Stimulated activated CD4-positive, alpha-beta T cell treated with anti-CD3 and anti-CD28 coated beads, Interleukin-15, amount 100 ng/mL, for 48 hours (primary cell): ENCODE measurements at regions not wholly inside any gene's neighbourhood (a gene's known extent, or its start where the extent isn't known, plus 50 kb on each side); places are given as distances from the start of the nearest gene placed in this dataset.
"Not testable (repeated sequence)": the region's sequence is repeated elsewhere in the genome, so short reads cannot be mapped to it uniquely, and the experiment has no call there.

Experiments
- DNase-seq, 2 donors: peaks; one replicate each; pipeline ENCODE4 v3.0.0-alpha.2; 2020; ENCODE audit warnings: low read depth in 2 of 2

GRCh38 chr1:218494449-218494852 is 149.3 kb downstream of the TGFB2 start:
- DNase-seq: no peak

DNA sequence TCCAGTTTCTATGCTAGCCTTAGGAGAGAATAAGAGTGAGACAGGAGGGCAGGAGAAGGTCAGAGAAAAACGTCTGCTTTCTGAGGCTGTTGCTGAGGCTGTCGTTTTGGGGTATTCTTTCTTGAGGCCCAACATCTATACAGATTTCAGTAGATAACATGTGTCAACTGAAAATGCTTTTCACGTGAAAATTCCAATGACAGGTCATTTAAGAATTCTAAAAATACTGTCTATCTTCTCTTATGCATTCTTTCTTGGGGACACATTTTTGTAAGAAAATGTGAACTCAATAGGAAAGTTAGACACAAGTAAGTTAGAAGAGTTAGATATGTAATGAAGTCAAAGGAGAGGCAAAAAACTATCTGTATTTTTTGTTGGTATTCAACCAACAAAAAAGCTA is 150.8 kb downstream of the TGFB2 start:
- no peak for DNase-seq

DNA sequence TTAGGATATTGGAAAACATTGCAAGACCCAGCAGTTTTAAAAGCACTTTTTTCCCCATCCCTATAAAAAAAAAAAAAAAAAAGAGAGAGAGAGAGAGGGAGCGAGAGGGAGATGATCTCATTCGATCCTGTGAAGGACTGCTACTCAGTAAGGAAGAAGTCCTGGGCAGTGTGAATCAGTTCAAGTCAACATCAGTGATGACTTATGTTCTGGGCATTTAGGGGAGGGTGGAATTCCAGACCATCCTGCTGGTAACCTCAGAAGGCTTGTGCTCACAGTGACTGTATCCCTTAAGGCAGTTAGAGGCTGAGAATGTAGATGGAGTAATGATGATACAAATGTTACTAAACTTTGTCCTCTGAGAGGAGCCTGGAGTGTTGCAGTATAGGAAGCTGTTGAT is 151.4 kb downstream of the TGFB2 start:
- no peak for DNase-seq

DNA sequence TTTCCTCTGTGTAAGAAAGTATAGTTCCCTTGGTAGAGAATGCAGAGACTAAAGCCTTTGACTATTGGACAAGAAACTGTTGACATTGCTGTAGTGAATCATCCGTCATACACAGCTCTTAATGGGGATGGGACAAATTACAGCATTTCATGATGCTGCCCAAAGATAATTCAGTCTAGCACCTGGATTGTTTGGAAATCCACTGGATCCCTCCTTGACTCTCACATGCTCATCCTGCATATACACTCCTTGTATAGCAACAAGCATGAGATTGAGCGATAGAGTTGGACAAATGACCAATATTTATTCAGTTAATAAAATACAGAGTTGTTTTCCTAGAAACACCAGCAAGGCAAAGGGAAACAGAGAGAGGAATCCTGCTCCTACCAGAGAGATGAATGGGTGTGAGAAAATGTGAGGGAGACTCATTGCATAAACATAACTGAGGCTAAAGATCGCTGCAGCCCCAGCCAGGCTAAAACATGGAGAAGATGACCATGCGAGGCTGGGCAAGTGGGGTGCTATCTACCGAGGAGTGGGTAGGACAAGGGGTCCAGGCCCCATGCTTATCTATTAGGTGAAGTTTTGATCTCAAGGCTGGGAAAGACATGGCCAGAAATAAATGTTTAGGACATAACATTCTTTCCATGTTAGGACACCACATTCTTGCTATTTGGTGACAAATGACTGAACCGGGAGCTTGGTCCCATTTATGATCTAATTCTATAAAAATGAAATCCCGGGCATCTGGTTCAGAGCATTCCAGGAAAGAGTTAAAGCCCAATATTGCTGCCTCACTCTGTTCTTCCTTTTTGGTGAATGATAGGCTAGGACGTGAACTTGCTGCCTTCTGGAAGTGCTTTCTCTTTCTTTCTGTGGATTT is 153.2 kb downstream of the TGFB2 start:
- DNase-seq: no peak

DNA sequence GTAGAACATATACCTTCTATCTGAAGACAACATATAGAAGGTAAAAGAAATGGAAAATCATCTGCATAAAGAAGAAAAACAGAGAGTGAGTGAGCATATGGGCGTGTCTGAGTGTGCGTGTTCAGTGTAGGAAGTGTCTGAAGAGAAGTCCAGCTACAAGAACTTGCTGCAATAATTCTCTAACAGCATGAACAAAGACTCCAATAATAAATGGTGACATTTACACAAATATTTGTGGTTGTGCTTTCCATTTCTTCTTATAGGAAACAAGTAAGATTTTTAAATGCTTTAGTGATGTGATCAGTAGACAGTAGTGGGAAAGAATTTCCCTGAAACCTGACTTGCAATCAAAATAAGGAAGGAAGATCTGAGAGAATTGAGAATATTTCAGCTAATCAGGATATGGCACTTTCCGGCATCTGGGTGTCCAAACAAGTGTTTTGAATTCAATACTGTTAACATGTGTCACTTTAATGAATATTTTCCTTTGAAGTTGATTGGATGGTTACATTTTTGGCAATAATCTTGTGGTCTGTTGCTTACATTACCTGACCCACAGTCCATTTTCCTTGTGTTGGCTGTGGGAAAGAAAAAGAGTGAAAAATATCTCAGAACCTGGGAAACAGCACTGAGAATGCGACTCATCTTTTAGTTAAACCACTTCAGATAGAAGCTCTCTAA is 154.0 kb downstream of the TGFB2 start:
- no peak for DNase-seq

DNA sequence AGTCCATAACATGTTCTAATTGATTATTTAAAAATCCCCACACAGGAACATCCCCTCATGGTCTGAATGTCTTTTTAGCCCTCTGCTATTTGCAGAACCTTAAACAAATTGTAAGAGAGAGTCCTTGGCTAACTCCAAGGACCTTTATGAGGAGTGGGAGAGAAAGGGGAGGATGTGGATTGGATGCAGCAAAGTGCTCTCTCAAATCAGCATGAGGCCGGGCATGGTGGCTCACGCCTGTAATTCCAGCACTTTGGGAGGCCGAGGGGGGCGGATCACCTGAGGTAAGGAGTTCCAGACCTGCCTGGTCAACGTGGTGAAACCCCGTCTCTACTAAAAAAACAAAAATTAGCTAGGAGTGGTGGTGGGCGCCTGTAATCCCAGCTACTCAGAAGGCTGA is 154.8 kb downstream of the TGFB2 start:
- no peak for DNase-seq

DNA sequence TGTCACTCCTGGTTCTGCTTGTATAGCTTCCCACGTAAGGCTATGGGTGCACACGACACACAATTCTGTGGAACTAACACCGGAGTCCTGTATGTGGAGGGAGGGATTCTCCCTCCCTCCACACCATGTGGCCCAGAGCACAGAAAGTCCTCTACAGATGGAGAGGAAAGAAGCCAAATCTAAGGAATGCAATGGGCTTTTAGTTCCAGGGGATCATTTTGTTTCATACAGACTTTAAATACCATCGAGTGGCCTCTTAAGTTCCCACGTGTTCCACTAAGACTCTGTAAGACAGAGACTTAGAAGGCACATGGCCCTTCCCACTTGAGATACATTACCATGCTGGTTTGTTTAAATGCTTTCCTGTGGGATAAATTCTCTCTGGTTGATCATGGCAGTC is 156.0 kb downstream of the TGFB2 start:
- no peak for DNase-seq

DNA sequence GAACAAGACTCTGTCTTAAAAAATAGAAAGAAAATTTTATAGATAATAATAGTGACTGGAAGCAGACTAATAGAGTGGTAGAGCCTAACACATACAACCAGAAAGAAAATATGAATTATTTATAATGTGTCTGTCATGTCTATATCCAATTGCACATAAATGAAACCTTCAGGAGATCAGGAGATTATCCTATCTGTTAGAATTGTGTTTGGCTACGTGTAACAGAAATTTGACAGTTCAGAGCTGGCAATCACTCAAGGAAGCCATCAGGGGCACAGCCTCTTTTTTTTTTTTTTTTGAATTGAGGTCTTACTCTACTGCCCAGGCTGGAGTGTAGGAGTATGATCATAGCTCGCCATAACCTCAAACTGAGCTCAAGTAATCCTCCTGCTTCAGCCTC is 157.2 kb downstream of the TGFB2 start:
- no peak for DNase-seq

- no peak for DNase-seq
Measured at GRCh38 chr1:218503102-218503501, 158.0 kb downstream of the TGFB2 start.

DNA sequence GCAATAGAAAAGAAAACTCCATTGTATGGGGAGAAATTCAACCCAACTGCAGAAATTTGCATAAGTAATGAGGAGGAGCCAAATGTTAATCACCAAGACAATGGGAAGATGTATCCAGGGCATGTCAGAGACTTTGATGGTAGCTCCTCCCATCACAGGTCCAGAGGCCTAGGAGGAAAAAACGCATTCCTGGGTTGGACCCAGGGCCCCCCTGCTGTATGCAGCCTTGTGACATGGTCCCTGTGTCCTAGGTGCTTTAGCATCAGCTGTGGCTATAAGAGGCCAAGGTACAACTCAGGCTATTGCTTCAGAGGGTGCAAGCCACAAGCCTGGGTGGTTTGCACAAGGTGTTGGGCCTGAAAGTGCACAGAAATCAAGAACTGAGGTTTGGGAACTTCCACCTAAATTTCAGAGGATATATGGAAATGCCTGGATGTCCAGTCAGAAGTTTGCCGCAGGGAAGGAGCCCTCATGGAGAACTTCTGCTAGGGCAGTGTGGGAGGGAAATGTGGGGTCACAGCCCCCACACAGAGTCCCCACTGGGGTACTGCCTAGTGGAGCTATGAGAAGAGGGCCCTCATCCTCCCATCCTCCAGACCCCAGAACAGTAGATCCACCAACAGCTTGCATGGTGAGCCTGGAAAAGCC is 162.3 kb downstream of the TGFB2 start:
- DNase-seq: no peak

DNA sequence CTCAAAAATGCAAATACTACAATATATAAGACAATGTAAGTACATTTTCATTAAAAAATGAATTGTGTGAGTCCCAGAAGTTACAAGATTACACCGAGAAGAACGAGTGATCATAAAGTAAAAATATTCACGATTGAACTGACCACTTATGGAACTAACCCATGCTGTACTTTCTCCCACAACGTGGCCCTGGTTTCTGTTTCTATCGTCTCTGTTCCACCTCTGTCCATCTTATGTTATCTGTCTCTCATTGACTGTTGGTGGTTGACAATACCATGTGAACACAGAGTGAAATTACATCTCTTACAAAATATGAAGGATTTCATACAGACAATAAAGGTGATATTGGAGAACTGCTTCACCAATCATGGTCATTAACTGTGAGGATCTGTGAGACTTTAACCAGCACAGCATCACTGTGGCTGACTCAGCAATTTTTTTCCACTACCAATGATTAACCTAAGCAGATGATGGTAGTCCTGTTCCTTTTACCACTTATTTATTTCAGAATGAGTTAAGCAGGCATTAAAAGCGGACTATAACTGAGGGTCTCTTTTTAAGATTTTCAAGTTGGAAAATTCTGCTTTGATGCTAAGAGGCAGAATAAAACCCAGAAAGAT is 165.1 kb downstream of the TGFB2 start:
- DNase-seq: no peak

DNA sequence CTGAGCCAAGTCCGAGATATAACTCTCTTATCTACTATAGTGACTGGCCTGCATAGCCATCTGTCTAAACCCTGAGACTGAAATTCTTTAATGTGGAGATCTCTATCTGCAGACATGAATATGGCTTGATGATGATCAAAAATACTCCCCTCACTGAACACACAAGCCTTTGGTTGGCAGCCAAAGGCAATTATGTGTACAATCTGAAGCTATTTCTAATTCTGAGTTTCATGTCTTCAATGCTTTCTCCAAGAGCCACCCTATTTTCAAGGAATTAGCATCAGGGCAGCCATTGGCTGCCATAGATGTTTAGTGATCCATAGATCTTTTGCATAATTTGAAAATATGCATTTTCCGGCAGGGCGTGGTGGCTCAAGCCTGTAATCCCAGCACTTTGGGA is 168.2 kb downstream of the TGFB2 start:
- no peak for DNase-seq

DNA sequence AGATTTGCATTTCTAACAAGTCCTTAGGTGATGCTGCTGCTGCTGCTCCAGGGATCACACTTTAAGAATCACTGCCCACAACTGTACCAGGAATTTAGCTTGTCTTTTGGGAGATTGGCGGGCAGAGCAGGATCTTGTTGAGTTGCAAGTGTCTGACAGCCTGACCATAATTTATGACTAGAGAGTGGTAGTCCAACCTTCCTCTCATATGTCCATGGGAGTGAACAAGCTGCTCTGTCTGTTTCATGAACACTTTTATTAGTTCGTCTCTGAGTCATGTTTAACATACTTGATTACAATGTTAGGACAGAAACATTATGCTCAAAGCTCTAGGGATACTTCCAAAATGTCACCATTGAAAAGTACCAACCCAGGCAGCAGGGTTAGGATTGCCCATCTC is 169.6 kb downstream of the TGFB2 start:
- no peak for DNase-seq

GRCh38 chr1:218516526-218516925 is 171.4 kb downstream of the TGFB2 start:
- no peak for DNase-seq

GRCh38 chr1:218517459-218517858 is 172.3 kb downstream of the TGFB2 start:
- no peak for DNase-seq

DNA sequence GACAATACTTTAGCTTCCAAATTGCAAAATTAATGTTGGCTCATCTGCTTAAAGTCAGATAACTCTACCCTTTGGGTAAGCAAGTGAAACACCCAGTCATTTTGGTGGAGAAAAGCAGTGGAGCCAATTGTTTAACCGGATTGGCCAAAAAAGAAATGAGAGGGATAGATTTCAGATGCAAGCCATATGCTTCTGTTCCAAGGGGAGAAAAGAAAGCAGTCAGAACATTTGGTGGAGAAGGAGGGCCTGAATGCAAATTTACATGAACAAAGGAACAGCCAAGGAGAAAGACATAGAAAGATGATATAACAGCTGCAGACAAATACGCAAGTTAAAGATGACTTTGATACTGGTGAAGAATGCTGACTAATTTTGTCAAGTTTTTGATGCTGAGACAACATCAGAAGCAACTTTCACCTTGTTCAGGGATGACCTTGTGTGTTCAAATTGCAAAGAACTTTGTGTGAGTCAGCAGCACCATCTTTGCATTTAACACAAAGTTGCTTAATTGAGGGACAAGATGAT is 173.1 kb downstream of the TGFB2 start:
- DNase-seq: no peak

GRCh38 chr1:218520646-218521045 is 175.5 kb downstream of the TGFB2 start:
- not testable (repeated sequence) for DNase-seq

DNA sequence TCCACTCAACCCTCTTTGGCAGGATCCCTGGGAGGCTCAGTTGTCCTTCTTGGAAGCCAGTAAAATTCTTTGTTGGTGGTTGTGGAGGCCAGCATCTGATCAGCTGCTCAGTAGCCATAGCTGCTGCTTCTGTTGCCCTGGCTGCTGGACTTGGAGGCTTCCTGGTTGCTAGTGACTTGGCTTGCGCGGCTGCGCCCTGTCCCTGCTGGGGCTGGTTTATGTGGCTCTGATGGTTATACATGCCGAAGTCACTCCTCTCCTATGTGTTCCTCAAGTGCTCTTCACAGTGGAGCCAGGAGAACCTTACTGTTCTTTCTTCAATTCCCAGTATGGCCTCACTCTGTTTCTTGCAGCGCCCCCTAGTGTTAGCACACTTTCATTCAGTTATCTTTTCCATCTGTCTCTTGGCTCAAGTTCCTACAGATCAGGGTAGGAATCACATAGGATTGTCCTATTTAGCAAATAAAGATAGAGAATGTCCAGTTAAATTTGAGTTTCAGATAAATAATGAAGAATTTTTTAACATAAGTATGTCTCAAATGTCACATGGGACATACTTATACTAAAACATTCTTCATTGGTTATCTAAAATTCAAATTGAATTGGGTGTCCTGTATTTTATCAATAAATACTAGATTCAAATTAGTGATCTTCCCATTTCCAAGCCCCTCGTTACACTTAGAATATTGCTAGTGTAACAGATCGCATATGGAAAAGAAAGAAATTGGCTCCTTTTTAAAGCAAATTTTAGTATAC is 176.5 kb downstream of the TGFB2 start:
- DNase-seq: peak in 1 of 2 donors; percentile 30

DNA sequence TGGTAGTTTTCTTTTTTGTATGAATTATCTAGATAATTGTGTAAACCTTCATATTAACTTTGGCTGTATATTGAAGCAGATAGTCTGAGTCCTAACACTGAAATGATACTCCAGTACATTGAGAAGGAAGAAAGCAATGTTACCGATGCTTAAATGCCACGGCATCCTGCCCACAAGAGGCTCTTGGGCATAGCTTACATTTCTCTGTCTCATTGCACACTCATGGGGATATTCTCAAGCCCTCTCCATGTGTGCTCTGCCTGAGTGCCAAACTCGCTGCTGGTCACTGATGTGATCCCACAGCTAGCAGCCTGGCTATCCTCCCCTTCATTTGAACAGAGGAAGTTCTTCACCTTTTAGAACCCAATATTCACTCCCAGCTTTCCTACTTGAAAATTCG is 179.4 kb downstream of the TGFB2 start:
- DNase-seq: no peak

GRCh38 chr1:218525031-218525430 is 179.9 kb downstream of the TGFB2 start:
- no peak for DNase-seq

DNA sequence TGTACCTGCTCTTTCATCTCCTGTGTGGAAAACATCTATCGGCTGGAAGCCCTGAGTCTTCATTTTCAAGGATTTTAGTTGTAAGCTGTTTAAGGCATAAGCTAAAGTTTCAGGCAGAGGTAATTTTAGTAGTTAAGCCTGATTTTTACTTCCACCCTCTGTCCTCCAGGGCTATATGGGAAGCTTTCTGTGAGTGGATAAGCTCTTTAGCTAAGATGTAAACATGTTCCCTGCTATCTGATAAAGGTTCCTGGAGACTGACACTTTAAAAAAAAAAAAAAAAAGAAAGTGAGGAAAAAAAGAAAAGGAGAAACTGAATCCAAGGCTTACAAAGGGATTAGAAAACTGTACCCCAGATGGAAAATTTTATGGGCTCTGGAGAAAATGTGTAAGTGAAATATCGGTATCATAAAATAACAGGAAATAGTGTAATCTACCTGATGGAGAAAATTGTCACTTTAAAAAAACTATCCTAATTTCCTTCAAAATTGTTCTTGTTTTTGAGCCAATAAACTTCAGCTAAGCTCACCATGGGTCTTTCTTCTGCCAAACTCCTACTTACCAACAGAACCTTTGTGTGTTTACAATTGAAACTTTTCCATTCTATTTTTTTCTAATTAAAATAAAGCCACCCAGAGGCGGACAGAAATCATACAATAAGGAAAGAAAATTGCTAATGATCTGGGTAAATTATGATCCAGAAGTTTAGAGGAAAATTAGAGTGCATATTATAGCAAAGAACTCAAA is 180.5 kb downstream of the TGFB2 start:
- DNase-seq: no peak
